ENCODE measurements at regions not wholly inside any gene's neighbourhood (a gene's known extent, or its start where the extent isn't known, plus 50 kb on each side); places are given as distances from the start of the nearest gene placed in this dataset.

GRCh38 chrX:11889791-11890190, 131.8 kb downstream of the MSL3 start:
- POLR2A ChIA-PET = no interaction called here
- Histone ChIP-seq H3K36me3 (replicated peaks in 1 of 2; ENCODE audit: control insufficient read depth in 1 of 2, insufficient read depth in 2 of 2, low read length in 1 of 2) (no peaks in the 10 kb centered on the region), H3K27me3 (ENCODE audit: insufficient read depth) (no peaks in the 10 kb centered on the region), H3K4me1 (ENCODE audit: control insufficient read depth in 1 of 2, insufficient read depth in 2 of 2, low read depth in 1 of 2, low read length in 1 of 2) (no peaks in the 10 kb centered on the region), H3K9ac (no peak overlapping the region), H3K4me3 (ENCODE audit: low read depth in 2 of 2, low read length in 1 of 2) (no peak overlapping the region), H3K79me2 (ENCODE audit: insufficient read depth) (no peaks in the 10 kb centered on the region), H3K27ac (ENCODE audit: low read depth in 2 of 2, low read length in 1 of 2) (no peak overlapping the region), H3K4me2 (no peak overlapping the region), H2AFZ (ENCODE audit: low read depth) (no peak overlapping the region), H3K9me3 (no peaks in the 10 kb centered on the region), H3K9me2 (no peaks in the 10 kb centered on the region), H3F3A (replicated peaks; ENCODE audit: insufficient read depth) (no peaks in the 10 kb centered on the region), H4K20me1 (ENCODE audit: insufficient read depth) (no peaks in the 10 kb centered on the region)
- CTCF ChIA-PET = interaction anchor here (1.6 kb wide), 1 partner anchor 11 kb away, joined by 7 read pairs; no protein-coding TSS in a partner anchor
- no peak for DNase-seq
- TF ChIP-seq TAF1 (IDR thresholded peaks at IDR 0.05; ENCODE audit: borderline replicate concordance, low read depth, low read length) (no peak), MAX (IDR thresholded peaks at IDR 0.05; ENCODE audit: low read depth) (no peak), EZH2phosphoT487 (IDR thresholded peaks at IDR 0.05; ENCODE audit: borderline replicate concordance, low read depth) (no peak), RAD21 (IDR thresholded peaks at IDR 0.05; ENCODE audit: low read length) (no peak), EP300 (IDR thresholded peaks at IDR 0.05; ENCODE audit: borderline replicate concordance in 1 of 2, low read depth in 1 of 2, low read length in 1 of 2) (no peak), IRF3 (IDR thresholded peaks at IDR 0.05; ENCODE audit: low read depth, low read length) (no peak), FOXJ3 (CRISPR knock-in tag; IDR thresholded peaks at IDR 0.05) (no peak), SIN3A (IDR thresholded peaks at IDR 0.05; ENCODE audit: borderline replicate concordance, low read depth, low read length) (no peak), SMC3 (IDR thresholded peaks at IDR 0.05; ENCODE audit: low read depth, low read length) (no peak), RFX5 (IDR thresholded peaks at IDR 0.05; ENCODE audit: low read length) (no peak), MXI1 (IDR thresholded peaks at IDR 0.05; ENCODE audit: low read depth, low read length) (no peak), NFIC (IDR thresholded peaks at IDR 0.05; ENCODE audit: borderline replicate concordance) (no peak), TCF12 (IDR thresholded peaks at IDR 0.05) (no peak), FOXM1 (IDR thresholded peaks at IDR 0.05; ENCODE audit: low read depth) (no peak)

- Histone ChIP-seq H2AFZ (ENCODE audit: low read depth) (no peak overlapping the region), H3K4me1 (ENCODE audit: control insufficient read depth in 1 of 2, insufficient read depth in 2 of 2, low read depth in 1 of 2, low read length in 1 of 2) (no peaks in the 10 kb centered on the region), H3K4me3 (ENCODE audit: low read depth in 2 of 2, low read length in 1 of 2) (no peak overlapping the region), H3K79me2 (ENCODE audit: insufficient read depth) (no peaks in the 10 kb centered on the region), H3K9me2 (no peaks in the 10 kb centered on the region), H3K9me3 (no peaks in the 10 kb centered on the region), H3K27ac (ENCODE audit: low read depth in 2 of 2, low read length in 1 of 2) (no peak overlapping the region), H3K27me3 (ENCODE audit: insufficient read depth) (no peaks in the 10 kb centered on the region), H3K4me2 (no peak overlapping the region), H4K20me1 (ENCODE audit: insufficient read depth) (no peaks in the 10 kb centered on the region), H3F3A (replicated peaks; ENCODE audit: insufficient read depth) (no peaks in the 10 kb centered on the region), H3K36me3 (replicated peaks in 1 of 2; ENCODE audit: control insufficient read depth in 1 of 2, insufficient read depth in 2 of 2, low read length in 1 of 2) (no peaks in the 10 kb centered on the region), H3K9ac (no peak overlapping the region)
- WGBS (ENCODE audit: low lambda C conversion rate) = 5% methylated on average over 5 of the region's 6 CpGs
- POLR2A ChIA-PET = no interaction called here
- CTCF ChIA-PET = interaction anchor here (1.6 kb wide), 1 partner anchor 12 kb away, joined by 7 read pairs; no protein-coding TSS in a partner anchor
- DNase-seq = no peak
- TF ChIP-seq CHD2 (IDR thresholded peaks at IDR 0.05; ENCODE audit: low read length, partially characterized antibody) = no peak
- TF ChIP-seq RAD21 (IDR thresholded peaks at IDR 0.05; ENCODE audit: low read length) = no peak
- TF ChIP-seq RFX5 (IDR thresholded peaks at IDR 0.05; ENCODE audit: low read length) = no peak
- TF ChIP-seq REST (IDR thresholded peaks at IDR 0.05; ENCODE audit: low read depth, low read length) = no peak
- TF ChIP-seq GATA2 (CRISPR knock-in tag; IDR thresholded peaks at IDR 0.05) = no peak
- TF ChIP-seq USF1 (IDR thresholded peaks at IDR 0.05; ENCODE audit: borderline replicate concordance, low read depth) = no peak
- no peak for TF ChIP-seq IRF3 (IDR thresholded peaks at IDR 0.05; ENCODE audit: low read depth, low read length)
- no peak for TF ChIP-seq GABPA (IDR thresholded peaks at IDR 0.05; ENCODE audit: low read depth)
- no peak for TF ChIP-seq JUND (IDR thresholded peaks at IDR 0.05)
- no peak for TF ChIP-seq EP300 (IDR thresholded peaks at IDR 0.05; ENCODE audit: borderline replicate concordance in 1 of 2, low read depth in 1 of 2, low read length in 1 of 2)
- TF ChIP-seq RXRA (IDR thresholded peaks at IDR 0.05; ENCODE audit: borderline replicate concordance, low read depth) = no peak
- no peak for TF ChIP-seq FOXM1 (IDR thresholded peaks at IDR 0.05; ENCODE audit: low read depth)
- no peak for TF ChIP-seq TCF12 (IDR thresholded peaks at IDR 0.05)
- TF ChIP-seq FOXJ3 (CRISPR knock-in tag; IDR thresholded peaks at IDR 0.05) = no peak
These were observed 132.9 kb downstream of the MSL3 start for GRCh38 chrX:11890836-11891514.
